B cell (primary cell): ENCODE measurements at regions not wholly inside any gene's neighbourhood (a gene's known extent, or its start where the extent isn't known, plus 50 kb on each side); places are given as distances from the start of the nearest gene placed in this dataset.

ENCODE experiments used
- CTCF ChIP-seq: fragments of 200-600 bp; IDR thresholded peaks from one replicate; pipeline ENCODE4 v1.8.0; 2022; ENCODE audit warnings: antibody characterized with exemption, mild to moderate bottlenecking
- EZH2 ChIP-seq: IDR thresholded peaks from 2 replicates; pipeline ENCODE4 v1.6.1; 2012; ENCODE audit warnings: borderline replicate concordance, low read depth, mild to moderate bottlenecking, moderate library complexity, low read length; ENCODE audit not compliant: insufficient read depth, poor library complexity, severe bottlenecking

GRCh38 chr17:15109608-15110007, 155.5 kb downstream of the PMP22 start:
- TF ChIP-seq CTCF, result no peak
- no peak for TF ChIP-seq EZH2
